ENCODE measurements at regions not wholly inside any gene's neighbourhood (a gene's known extent, or its start where the extent isn't known, plus 50 kb on each side); places are given as distances from the start of the nearest gene placed in this dataset.

- intact Hi-C loops (cut with micrococcal nuclease) (no loop called here), in situ Hi-C loops (cut with MboI) (no loop called here)
- TF ChIP-seq MIER1 (IDR thresholded peaks at IDR 0.05; ENCODE audit: low read depth) (no peak), HDAC6 (IDR thresholded peaks at IDR 0.05; ENCODE audit: low read depth, low read length) (no peak), ZNF639 (CRISPR knock-in tag; conservative IDR thresholded peaks at IDR 0.05 in 1 of 2, IDR thresholded peaks at IDR 0.05 in 1 of 2) (no peak), ZNF668 (CRISPR knock-in tag; IDR thresholded peaks at IDR 0.05) (no peak), FOXK1 (CRISPR knock-in tag; IDR thresholded peaks at IDR 0.05; ENCODE audit: borderline replicate concordance) (no peak), ZNF445 (CRISPR knock-in tag; IDR thresholded peaks at IDR 0.05; ENCODE audit: low read depth) (no peak), MLX (CRISPR knock-in tag; conservative IDR thresholded peaks at IDR 0.05) (no peak), POLR2H (tag; IDR thresholded peaks at IDR 0.05; ENCODE audit: low read depth) (no peak), MYC (IDR thresholded peaks at IDR 0.05; ENCODE audit: low read depth, low read length) (no peak), MYC (CRISPR knock-in tag; IDR thresholded peaks at IDR 0.05; ENCODE audit: borderline replicate concordance, low read depth) (no peak)
- TF ChIP-seq, protein P1, sequence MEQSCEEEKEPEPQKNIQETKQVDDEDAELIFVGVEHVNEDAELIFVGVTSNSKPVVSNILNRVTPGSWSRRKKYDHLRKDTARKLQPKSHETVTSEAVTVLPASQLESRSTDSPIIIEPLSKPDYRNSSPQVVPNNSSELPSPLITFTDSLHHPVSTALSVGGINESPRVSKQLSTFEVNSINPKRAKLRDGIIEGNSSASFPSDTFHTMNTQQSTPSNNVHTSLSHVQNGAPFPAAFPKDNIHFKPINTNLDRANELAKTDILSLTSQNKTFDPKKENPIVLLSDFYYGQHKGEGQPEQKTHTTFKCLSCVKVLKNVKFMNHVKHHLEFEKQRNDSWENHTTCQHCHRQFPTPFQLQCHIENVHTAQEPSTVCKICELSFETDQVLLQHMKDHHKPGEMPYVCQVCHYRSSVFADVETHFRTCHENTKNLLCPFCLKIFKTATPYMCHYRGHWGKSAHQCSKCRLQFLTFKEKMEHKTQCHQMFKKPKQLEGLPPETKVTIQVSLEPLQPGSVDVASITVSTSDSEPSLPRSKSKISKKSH (CRISPR knock-in tag; IDR thresholded peaks at IDR 0.05) = no peak
- TF ChIP-seq, protein P2, sequence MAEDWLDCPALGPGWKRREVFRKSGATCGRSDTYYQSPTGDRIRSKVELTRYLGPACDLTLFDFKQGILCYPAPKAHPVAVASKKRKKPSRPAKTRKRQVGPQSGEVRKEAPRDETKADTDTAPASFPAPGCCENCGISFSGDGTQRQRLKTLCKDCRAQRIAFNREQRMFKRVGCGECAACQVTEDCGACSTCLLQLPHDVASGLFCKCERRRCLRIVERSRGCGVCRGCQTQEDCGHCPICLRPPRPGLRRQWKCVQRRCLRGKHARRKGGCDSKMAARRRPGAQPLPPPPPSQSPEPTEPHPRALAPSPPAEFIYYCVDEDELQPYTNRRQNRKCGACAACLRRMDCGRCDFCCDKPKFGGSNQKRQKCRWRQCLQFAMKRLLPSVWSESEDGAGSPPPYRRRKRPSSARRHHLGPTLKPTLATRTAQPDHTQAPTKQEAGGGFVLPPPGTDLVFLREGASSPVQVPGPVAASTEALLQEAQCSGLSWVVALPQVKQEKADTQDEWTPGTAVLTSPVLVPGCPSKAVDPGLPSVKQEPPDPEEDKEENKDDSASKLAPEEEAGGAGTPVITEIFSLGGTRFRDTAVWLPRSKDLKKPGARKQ (CRISPR knock-in tag; IDR thresholded peaks at IDR 0.05) = no peak
- H3K9me3 ChIP-seq (replicated peaks; ENCODE audit: control insufficient read depth, insufficient read depth, low read depth, low read length) = no peaks in the 10 kb centered on the region
- WGBS (ENCODE audit: insufficient coverage, low coverage, missing lambda C conversion rate) = 15% methylated on average over 5 of the region's 8 CpGs
- ChIA-PET POLR2A (no interaction called here), CTCF (ENCODE audit: low intra/inter-chr PET ratio) (no interaction called here)
- no peak overlapping the region for H3K27ac ChIP-seq (ENCODE audit: extremely low read depth, low read depth, low read length)
- no peaks in the 10 kb centered on the region for H3K36me3 ChIP-seq (ENCODE audit: control insufficient read depth, insufficient read depth, low read length)
- H2AFZ ChIP-seq (ENCODE audit: low read depth, low read length) = no peak overlapping the region
- no TSS peak for BruUV-seq (replicated peaks)
- H3K4me2 ChIP-seq (ENCODE audit: insufficient read depth, low read length) = no peak overlapping the region
- H3K4me1 ChIP-seq (replicated peaks in 1 of 2; ENCODE audit: control insufficient read depth in 2 of 2, insufficient read depth in 2 of 2, low read length in 2 of 2) = peaks cover 0 to 2% of the 10 kb centered on the region in 2 experiments; a peak in 1 of 5 replicates
- no peak for DNase-seq (ENCODE audit: extremely low read depth in 1 of 4, low spot score in 3 of 4)
- no peaks in the 10 kb centered on the region for H4K20me1 ChIP-seq (replicated peaks; ENCODE audit: control insufficient read depth, insufficient read depth, low read length)
- peaks cover 3 to 11% of the 10 kb centered on the region in 2 experiments; a peak in 4 of 5 replicates for H3K27me3 ChIP-seq (ENCODE audit: control insufficient read depth in 2 of 2, insufficient read depth in 2 of 2, low read length in 2 of 2)
- H3K4me3 ChIP-seq = no peak overlapping the region
- no peaks in the 10 kb centered on the region for H3K79me2 ChIP-seq (ENCODE audit: control insufficient read depth, insufficient read depth, low read length)
- H3K9ac ChIP-seq (ENCODE audit: insufficient read depth in 1 of 2, low read depth in 2 of 2, low read length in 2 of 2) = no peak overlapping the region
- H3K9me1 ChIP-seq (ENCODE audit: control insufficient read depth, insufficient read depth, low read length) = no peaks in the 10 kb centered on the region
- ATAC-seq = no peak
- peak; percentile 61 for FAIRE-seq
Measured at GRCh38 chr6:3926150-3926482, 76.9 kb downstream of the FAM50B start.
